ENCODE measurements at regions not wholly inside any gene's neighbourhood (a gene's known extent, or its start where the extent isn't known, plus 50 kb on each side); places are given as distances from the start of the nearest gene placed in this dataset.

GRCh38 chr9:120186276-120186675 lies 393.7 kb downstream of the CDK5RAP2 start:
- TF ChIP-seq POLR2AphosphoS5 (IDR thresholded peaks at IDR 0.05; ENCODE audit: low read depth, low read length) (no peak), POLR2A (IDR thresholded peaks at IDR 0.05; ENCODE audit: low read depth, low read length) (no peak), PAX5 (IDR thresholded peaks at IDR 0.05; ENCODE audit: insufficient read depth, low read length, severe bottlenecking) (no peak), TAF1 (IDR thresholded peaks at IDR 0.05; ENCODE audit: low read depth, low read length) (no peak)

Data from GM12891 (cell line).